HUES48 (cell line): ENCODE measurements at regions not wholly inside any gene's neighbourhood (a gene's known extent, or its start where the extent isn't known, plus 50 kb on each side); places are given as distances from the start of the nearest gene placed in this dataset.
A peak's percentile ranks its signal among the peaks of the same experiment; 100 is the strongest.
"Not testable (repeated sequence)": the region's sequence is repeated elsewhere in the genome, so short reads cannot be mapped to it uniquely, and the experiment has no call there.

ENCODE experiments used
- H3K27ac ChIP-seq: one replicate; pipeline ENCODE4 v1.7.0; 2013; ENCODE audit warnings: low read depth, low read length, inconsistent platforms
- H3K27me3 ChIP-seq: 2 replicates; pipeline ENCODE4 v1.6.1; 2013; ENCODE audit warnings: mild to moderate bottlenecking, low read length; ENCODE audit not compliant: control insufficient read depth, insufficient read depth
- H3K36me3 ChIP-seq: 2 replicates; pipeline ENCODE4 v1.6.1; 2013; ENCODE audit warnings: low read length; ENCODE audit not compliant: control insufficient read depth, insufficient read depth
- H3K4me1 ChIP-seq: 2 replicates; pipeline ENCODE4 v1.6.1; 2013; ENCODE audit warnings: mild to moderate bottlenecking, low read length; ENCODE audit not compliant: control insufficient read depth, insufficient read depth
- H3K4me3 ChIP-seq: 2 replicates; pipeline ENCODE4 v1.5.1; 2013; ENCODE audit warnings: mild to moderate bottlenecking, low read depth, low read length
- H3K9ac ChIP-seq: 2 replicates; pipeline ENCODE4 v1.6.1; 2013; ENCODE audit warnings: mild to moderate bottlenecking, low read depth, low read length, moderate library complexity
- H3K9me3 ChIP-seq: 2 replicates; pipeline ENCODE4 v1.6.1; 2013; ENCODE audit warnings: low read length; ENCODE audit not compliant: control insufficient read depth, insufficient read depth

DNA sequence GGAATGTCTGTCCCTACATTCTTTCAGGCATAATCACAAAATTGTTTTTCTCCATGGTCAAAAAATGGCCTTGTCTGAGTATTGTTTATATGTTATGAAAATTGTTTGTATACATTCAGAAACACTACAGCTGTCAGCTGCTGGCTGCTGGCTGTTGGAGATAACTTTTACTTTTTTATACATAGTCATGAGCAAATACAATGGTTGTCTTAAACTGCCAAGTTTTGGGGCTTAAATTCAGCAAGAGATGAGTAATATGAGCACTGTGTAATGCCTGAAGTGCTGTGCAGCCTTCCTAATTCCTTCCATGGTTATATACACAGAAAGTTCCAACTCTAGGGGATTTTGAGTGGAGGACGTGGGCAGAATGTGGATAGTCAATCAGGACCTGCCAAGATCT is 168.9 kb upstream of the RMP24 start:
- no peak overlapping the region for H3K4me3 ChIP-seq
- no peak overlapping the region for H3K27ac ChIP-seq
- H3K27me3 ChIP-seq = no peaks in the 10 kb centered on the region
- H3K9me3 ChIP-seq = no peaks in the 10 kb centered on the region
- no peak overlapping the region for H3K9ac ChIP-seq
- no peaks in the 10 kb centered on the region for H3K36me3 ChIP-seq
- no peaks in the 10 kb centered on the region for H3K4me1 ChIP-seq

GRCh38 chr18:35804377-35804776 is 168.1 kb upstream of the RMP24 start:
- Histone ChIP-seq H3K27ac (no peak overlapping the region), H3K4me1 (no peaks in the 10 kb centered on the region), H3K27me3 (no peaks in the 10 kb centered on the region), H3K9me3 (no peaks in the 10 kb centered on the region), H3K4me3 (no peak overlapping the region), H3K36me3 (no peaks in the 10 kb centered on the region), H3K9ac (no peak overlapping the region)

DNA sequence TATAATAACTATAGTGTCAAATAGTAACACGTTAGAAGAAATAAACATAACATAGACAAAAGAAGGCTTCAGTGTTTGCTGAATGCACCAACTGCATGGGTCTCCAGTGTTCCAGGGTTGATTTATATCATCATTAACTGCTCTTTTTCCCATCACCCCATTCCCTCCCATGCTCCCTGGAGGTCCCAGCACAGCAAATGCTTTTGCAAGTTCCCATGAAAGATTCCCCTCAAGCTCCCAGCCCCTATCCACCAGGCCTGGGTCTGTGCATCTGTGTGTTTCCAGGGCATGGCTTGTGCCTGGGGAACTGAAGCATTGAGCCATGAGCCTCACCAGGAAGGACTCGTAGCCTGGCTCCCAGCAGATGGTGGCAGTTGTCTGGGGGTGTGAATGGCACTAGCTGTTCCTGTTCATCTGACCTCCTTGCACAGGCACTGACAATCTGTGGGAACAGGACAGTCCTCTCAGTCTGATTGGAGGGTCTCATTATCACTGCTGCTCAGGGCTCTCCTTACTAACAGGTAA is 164.6 kb upstream of the RMP24 start:
- Histone ChIP-seq H3K9ac (no peak overlapping the region), H3K27ac (no peak overlapping the region), H3K4me3 (no peak overlapping the region), H3K4me1 (peaks cover 6% of the 10 kb centered on the region; the same call in 1 of the 2 replicates), H3K27me3 (no peaks in the 10 kb centered on the region), H3K36me3 (no peaks in the 10 kb centered on the region), H3K9me3 (no peaks in the 10 kb centered on the region)

GRCh38 chr18:35808796-35809195 is 163.7 kb upstream of the RMP24 start:
- Histone ChIP-seq H3K9me3 (no peaks in the 10 kb centered on the region), H3K27ac (no peak overlapping the region), H3K4me1 (peaks cover 6% of the 10 kb centered on the region; the same call in 1 of the 2 replicates), H3K9ac (no peak overlapping the region), H3K4me3 (no peak overlapping the region), H3K27me3 (no peaks in the 10 kb centered on the region), H3K36me3 (no peaks in the 10 kb centered on the region)

GRCh38 chr18:35810520-35810919 is 162.0 kb upstream of the RMP24 start:
- Histone ChIP-seq H3K27me3 (no peaks in the 10 kb centered on the region), H3K27ac (no peak overlapping the region), H3K4me1 (peaks cover 6% of the 10 kb centered on the region; the same call in 1 of the 2 replicates), H3K9me3 (no peaks in the 10 kb centered on the region), H3K4me3 (no peak overlapping the region), H3K36me3 (no peaks in the 10 kb centered on the region), H3K9ac (no peak overlapping the region)

DNA sequence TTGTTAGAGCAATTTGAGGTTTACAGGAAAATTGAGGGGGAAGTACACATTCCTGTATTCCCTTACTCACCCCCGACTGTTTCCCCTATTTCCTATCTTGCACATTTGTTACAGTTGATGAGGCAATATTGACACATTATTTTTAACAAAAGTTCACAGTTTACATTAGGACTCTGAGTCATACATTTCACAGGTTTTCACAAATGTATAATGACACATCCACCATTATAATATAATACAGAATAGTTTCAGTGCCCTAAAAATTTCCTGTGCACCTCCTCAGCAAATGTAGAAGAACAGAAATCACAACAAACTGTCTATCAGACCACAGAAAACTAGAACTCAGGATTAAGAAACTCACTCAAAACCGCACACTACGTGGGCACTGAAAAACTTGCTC is 160.6 kb upstream of the RMP24 start:
- Histone ChIP-seq H3K9ac (no peak overlapping the region), H3K27ac (no peak overlapping the region), H3K27me3 (no peaks in the 10 kb centered on the region), H3K9me3 (no peaks in the 10 kb centered on the region), H3K36me3 (no peaks in the 10 kb centered on the region), H3K4me1 (peaks cover 6% of the 10 kb centered on the region; the same call in 1 of the 2 replicates), H3K4me3 (no peak overlapping the region)

DNA sequence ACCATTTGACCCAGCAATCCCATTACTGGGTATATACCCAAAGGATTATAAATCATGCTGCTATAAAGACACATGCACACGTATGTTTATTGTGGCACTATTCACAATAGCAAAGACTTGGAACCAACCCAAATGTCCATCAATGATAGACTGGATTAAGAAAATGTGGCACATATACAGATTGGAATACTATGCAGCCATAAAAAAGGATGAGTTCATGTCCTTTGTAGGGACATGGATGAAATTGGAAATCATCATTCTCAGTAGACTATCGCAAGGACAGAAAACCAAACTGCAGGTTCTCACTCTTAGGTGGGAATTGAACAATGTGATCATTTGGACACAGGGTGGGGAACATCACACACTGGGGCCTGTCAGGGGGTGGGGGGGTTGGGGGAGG is 157.5 kb upstream of the RMP24 start:
- H3K27me3 ChIP-seq, H3K27ac ChIP-seq, H3K36me3 ChIP-seq, H3K9ac ChIP-seq, H3K4me1 ChIP-seq, H3K9me3 ChIP-seq, H3K4me3 ChIP-seq: not testable (repeated sequence)

DNA sequence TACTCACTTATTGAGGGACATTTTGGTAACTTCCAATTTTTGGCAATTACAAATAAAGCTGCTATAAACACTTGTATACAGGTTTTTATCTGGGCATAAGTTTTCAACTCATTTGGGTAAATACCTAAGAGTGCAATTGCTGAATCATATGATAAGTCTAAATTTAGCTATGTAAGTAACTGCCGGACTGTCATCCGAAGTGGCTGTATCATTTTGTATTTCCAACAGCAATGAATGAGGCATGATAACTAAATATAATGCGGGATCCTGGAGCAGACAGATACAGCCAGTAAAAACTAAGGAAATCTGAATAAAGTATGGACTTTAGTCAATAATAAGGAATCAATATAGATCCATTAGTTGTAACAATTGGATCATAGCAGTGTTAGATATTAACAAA is 156.5 kb upstream of the RMP24 start:
- Histone ChIP-seq H3K9ac (no peak overlapping the region), H3K27ac (no peak overlapping the region), H3K36me3 (no peaks in the 10 kb centered on the region), H3K4me1 (no peaks in the 10 kb centered on the region), H3K27me3 (no peaks in the 10 kb centered on the region), H3K9me3 (0 out of 2 replicates have a peak, but pooled peaks cover 4% of the 10 kb centered on the region), H3K4me3 (no peak overlapping the region)

DNA sequence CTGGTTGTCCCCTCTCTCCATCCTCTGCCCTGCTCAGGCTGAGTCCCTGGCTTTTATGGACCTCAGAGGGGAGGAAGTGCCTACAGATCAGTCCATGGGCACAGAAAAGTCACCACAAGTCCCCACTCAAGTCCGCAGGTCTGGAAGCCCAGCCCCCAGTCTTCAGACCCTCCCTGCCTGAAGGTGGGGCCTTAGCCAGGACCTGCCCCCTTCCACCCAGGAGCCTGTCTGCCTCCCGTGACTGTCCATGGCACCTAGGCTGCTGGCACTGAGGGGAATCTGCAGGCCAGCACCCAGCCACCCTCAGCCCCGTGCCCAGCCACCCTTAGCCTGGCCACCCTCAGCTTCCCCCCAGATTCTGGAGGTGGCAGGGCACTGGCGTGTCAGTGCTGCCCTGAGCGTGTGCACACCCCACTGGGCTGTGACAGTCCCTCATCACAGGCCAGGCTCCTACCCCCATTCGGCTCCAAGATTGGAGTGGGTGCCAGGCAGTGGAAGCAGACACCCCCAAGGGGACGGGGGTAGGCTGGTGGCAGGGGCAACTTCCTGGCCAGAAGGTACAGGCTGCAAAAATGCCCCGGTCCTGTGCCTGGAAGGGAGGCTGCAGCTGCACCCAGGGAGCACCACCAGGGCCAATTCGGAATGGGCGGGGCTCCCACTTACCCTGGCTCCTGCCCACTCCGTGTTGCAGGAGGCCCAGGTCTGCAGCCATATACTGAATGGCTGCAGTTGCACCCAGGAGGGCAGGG is 154.7 kb upstream of the RMP24 start:
- no peaks in the 10 kb centered on the region for H3K36me3 ChIP-seq
- H3K27ac ChIP-seq = no peak overlapping the region
- H3K9ac ChIP-seq = no peak overlapping the region
- H3K9me3 ChIP-seq = 0 out of 2 replicates have a peak, but pooled peaks cover 4% of the 10 kb centered on the region
- H3K4me1 ChIP-seq = no peaks in the 10 kb centered on the region
- no peaks in the 10 kb centered on the region for H3K27me3 ChIP-seq
- no peak overlapping the region for H3K4me3 ChIP-seq

GRCh38 chr18:35818353-35818667 is 154.2 kb upstream of the RMP24 start:
- Histone ChIP-seq H3K27me3 (no peaks in the 10 kb centered on the region), H3K36me3 (no peaks in the 10 kb centered on the region), H3K9me3 (0 out of 2 replicates have a peak, but pooled peaks cover 4% of the 10 kb centered on the region), H3K4me1 (no peaks in the 10 kb centered on the region), H3K4me3 (no peak overlapping the region), H3K9ac (no peak overlapping the region), H3K27ac (no peak overlapping the region)

DNA sequence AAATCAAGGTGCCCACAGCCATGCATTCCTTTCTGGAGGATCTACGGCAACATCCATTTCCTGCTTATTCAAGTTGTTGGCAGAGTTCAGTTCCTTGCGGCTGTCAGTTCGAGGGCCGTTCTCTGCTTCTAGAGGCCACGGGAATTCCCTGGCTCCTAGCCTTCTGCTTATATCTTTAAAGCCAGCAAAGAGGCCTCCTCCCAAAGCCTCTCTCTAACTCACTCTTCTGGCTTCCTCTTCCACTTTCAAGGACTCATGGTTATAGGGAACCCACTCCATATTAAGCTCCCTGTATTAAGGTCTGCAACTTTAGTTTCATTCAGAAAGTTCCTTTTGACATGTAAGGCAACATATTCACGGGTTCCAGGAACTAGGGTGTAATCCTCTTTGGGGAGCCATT is 150.1 kb upstream of the RMP24 start:
- Histone ChIP-seq H3K27me3 (no peaks in the 10 kb centered on the region), H3K4me1 (peaks cover 13% of the 10 kb centered on the region), H3K36me3 (no peaks in the 10 kb centered on the region), H3K27ac (peak overlapping the region; percentile 8), H3K4me3 (no peak overlapping the region), H3K9ac (no peak overlapping the region), H3K9me3 (0 out of 2 replicates have a peak, but pooled peaks cover 2% of the 10 kb centered on the region)
